ENCODE measurements at regions not wholly inside any gene's neighbourhood (a gene's known extent, or its start where the extent isn't known, plus 50 kb on each side); places are given as distances from the start of the nearest gene placed in this dataset.

DNA sequence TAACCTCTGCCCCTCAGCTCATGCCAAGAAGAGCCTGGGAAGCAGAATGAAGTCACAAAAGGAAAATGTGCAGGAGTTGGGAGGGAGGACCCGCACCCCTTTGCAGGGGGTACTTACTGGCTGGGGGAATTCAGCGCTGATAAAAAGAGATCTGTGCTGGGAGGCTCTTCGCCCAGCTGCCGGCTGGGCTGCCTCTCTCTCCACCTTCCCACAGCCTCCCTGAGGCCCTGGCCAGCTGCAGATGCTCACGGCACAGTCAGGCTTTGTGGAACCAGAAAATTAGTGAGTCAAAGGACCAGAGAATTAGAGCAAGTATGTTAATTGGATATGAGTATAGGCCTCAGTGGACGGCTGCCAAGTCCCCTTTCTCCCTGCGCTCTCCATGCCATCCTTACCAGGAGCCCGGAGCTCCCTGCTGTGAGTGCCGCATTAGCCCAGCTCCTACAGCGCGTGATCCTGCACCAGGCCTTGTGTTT lies 181.7 kb upstream of the SH3BP4 start:
- in situ Hi-C loops (cut with MboI), result no loop called here
- intact Hi-C loops (cut with micrococcal nuclease; ENCODE audit: unreplicated experiment), result no loop called here
- BruUV-seq (replicated peaks), result no TSS peak
- ChIA-PET RAD21 (ENCODE audit: unreplicated experiment) (no interaction called here), POLR2A (no interaction called here), CTCF (no interaction called here), SMC1A (ENCODE audit: uncharacterized antibody, unreplicated experiment) (no interaction called here)
- Histone ChIP-seq H3K9me3 (replicated peaks; ENCODE audit: control insufficient read depth, insufficient read depth, low read length) (no peaks in the 10 kb centered on the region), H4K20me1 (ENCODE audit: control insufficient read depth, insufficient read depth) (no peaks in the 10 kb centered on the region), H3K27ac (ENCODE audit: control insufficient read depth, insufficient read depth) (no peak overlapping the region), H2AFZ (ENCODE audit: control insufficient read depth, low read depth, low read length) (no peak overlapping the region), H3K79me2 (ENCODE audit: control insufficient read depth, insufficient read depth, low read length) (no peaks in the 10 kb centered on the region), H3K4me3 (no peak overlapping the region), H3K4me1 (ENCODE audit: control insufficient read depth, insufficient read depth, low read length) (no peaks in the 10 kb centered on the region), H3K36me3 (ENCODE audit: control insufficient read depth in 2 of 2, insufficient read depth in 2 of 2, low read length in 1 of 2) (no peaks in the 10 kb centered on the region), H3K27me3 (replicated peaks in 1 of 2; ENCODE audit: control insufficient read depth in 2 of 2, insufficient read depth in 2 of 2, low read length in 1 of 2) (no peaks in the 10 kb centered on the region), H3K9ac (ENCODE audit: control insufficient read depth, insufficient read depth, low read length) (no peak overlapping the region), H3K4me2 (ENCODE audit: control insufficient read depth, insufficient read depth) (no peak overlapping the region)
- FAIRE-seq (no peak), ATAC-seq (no peak), DNase-seq (ENCODE audit: low read depth, low spot score) (no peak)
- 14% methylated on average over 11 of the region's 11 CpGs for WGBS (ENCODE audit: insufficient coverage, insufficient replicate concordance, low lambda C conversion rate, missing lambda C conversion rate)
- TF ChIP-seq NR2F1 (conservative IDR thresholded peaks at IDR 0.05), result no peak
- TF ChIP-seq SKIL (IDR thresholded peaks at IDR 0.05; ENCODE audit: low read depth, poor library complexity, severe bottlenecking), result no peak
- TF ChIP-seq SMC3 (IDR thresholded peaks at IDR 0.05; ENCODE audit: borderline replicate concordance, low read length), result no peak
- no peak for TF ChIP-seq ZNF622 (IDR thresholded peaks at IDR 0.05)
- no peak for TF ChIP-seq CEBPB (IDR thresholded peaks at IDR 0.05; ENCODE audit: borderline replicate concordance in 1 of 2, low read depth in 2 of 2, low read length in 2 of 2)
- no peak for TF ChIP-seq YBX1 (IDR thresholded peaks at IDR 0.05)
- no peak for TF ChIP-seq ZNF217 (IDR thresholded peaks at IDR 0.05)
- TF ChIP-seq MYB (IDR thresholded peaks at IDR 0.05; ENCODE audit: borderline replicate concordance, low read depth, low read length), result no peak
- no peak for TF ChIP-seq MEF2A (IDR thresholded peaks at IDR 0.05; ENCODE audit: insufficient read depth, low read depth, low read length)
- TF ChIP-seq JUNB (IDR thresholded peaks at IDR 0.05), result no peak
- TF ChIP-seq SRF (IDR thresholded peaks at IDR 0.05; ENCODE audit: low read depth in 2 of 2, low read length in 2 of 2), result no peak
- no peak for TF ChIP-seq IKZF1 (conservative IDR thresholded peaks at IDR 0.05)
- no peak for TF ChIP-seq FOXK2 (IDR thresholded peaks at IDR 0.05)
- TF ChIP-seq, protein P1, sequence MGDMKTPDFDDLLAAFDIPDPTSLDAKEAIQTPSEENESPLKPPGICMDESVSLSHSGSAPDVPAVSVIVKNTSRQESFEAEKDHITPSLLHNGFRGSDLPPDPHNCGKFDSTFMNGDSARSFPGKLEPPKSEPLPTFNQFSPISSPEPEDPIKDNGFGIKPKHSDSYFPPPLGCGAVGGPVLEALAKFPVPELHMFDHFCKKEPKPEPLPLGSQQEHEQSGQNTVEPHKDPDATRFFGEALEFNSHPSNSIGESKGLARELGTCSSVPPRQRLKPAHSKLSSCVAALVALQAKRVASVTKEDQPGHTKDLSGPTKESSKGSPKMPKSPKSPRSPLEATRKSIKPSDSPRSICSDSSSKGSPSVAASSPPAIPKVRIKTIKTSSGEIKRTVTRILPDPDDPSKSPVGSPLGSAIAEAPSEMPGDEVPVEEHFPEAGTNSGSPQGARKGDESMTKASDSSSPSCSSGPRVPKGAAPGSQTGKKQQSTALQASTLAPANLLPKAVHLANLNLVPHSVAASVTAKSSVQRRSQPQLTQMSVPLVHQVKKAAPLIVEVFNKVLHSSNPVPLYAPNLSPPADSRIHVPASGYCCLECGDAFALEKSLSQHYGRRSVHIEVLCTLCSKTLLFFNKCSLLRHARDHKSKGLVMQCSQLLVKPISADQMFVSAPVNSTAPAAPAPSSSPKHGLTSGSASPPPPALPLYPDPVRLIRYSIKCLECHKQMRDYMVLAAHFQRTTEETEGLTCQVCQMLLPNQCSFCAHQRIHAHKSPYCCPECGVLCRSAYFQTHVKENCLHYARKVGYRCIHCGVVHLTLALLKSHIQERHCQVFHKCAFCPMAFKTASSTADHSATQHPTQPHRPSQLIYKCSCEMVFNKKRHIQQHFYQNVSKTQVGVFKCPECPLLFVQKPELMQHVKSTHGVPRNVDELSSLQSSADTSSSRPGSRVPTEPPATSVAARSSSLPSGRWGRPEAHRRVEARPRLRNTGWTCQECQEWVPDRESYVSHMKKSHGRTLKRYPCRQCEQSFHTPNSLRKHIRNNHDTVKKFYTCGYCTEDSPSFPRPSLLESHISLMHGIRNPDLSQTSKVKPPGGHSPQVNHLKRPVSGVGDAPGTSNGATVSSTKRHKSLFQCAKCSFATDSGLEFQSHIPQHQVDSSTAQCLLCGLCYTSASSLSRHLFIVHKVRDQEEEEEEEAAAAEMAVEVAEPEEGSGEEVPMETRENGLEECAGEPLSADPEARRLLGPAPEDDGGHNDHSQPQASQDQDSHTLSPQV (IDR thresholded peaks at IDR 0.05), result no peak
- no peak for TF ChIP-seq FOXM1 (IDR thresholded peaks at IDR 0.05; ENCODE audit: low read depth, low read length)
- TF ChIP-seq SUPT20H (IDR thresholded peaks at IDR 0.05; ENCODE audit: borderline replicate concordance, control insufficient read depth, low read depth, low read length), result no peak
- TF ChIP-seq RAD51 (IDR thresholded peaks at IDR 0.05), result no peak
- no peak for TF ChIP-seq BCL3 (IDR thresholded peaks at IDR 0.05; ENCODE audit: borderline replicate concordance, insufficient read depth, low read depth, low read length, poor library complexity, severe bottlenecking)
